ENCODE measurements at regions not wholly inside any gene's neighbourhood (a gene's known extent, or its start where the extent isn't known, plus 50 kb on each side); places are given as distances from the start of the nearest gene placed in this dataset.
A peak's percentile ranks its signal among the peaks of the same experiment; 100 is the strongest.

- DNase-seq (no peak), ATAC-seq (no peak), FAIRE-seq (no peak)
- Histone ChIP-seq H3K4me1 (no peaks in the 10 kb centered on the region), H3K36me3 (no peaks in the 10 kb centered on the region), H3K27me3 (no peaks in the 10 kb centered on the region), H3K9me3 (no peaks in the 10 kb centered on the region), H3K27ac (no peak overlapping the region), H3K4me3 (no peak overlapping the region)
- intact Hi-C loops (cut with DNase I) = no loop called here
- TF ChIP-seq CTCF (IDR thresholded peaks at IDR 0.05) = no peak
- WGBS, 2 donors = 84 to 87% methylated on average over 19 of the region's 19 CpGs
Observed at GRCh38 chr5:2253040-2253975, 370.6 kb upstream of the IRX4 start.

- H3K27ac ChIP-seq = no peak overlapping the region
- TF ChIP-seq CTCF (IDR thresholded peaks at IDR 0.05) = no peak
- WGBS, 2 donors = 68 to 76% methylated on average over 10 of the region's 10 CpGs
- intact Hi-C loops (cut with DNase I) = no loop called here
- no peak for DNase-seq
- H3K4me1 ChIP-seq = no peaks in the 10 kb centered on the region
- no peaks in the 10 kb centered on the region for H3K36me3 ChIP-seq
- ATAC-seq = peak in 1 of 4 donors; percentile 14
- H3K9me3 ChIP-seq = no peaks in the 10 kb centered on the region
- no peak for FAIRE-seq
- no peaks in the 10 kb centered on the region for H3K27me3 ChIP-seq
- H3K4me3 ChIP-seq = no peak overlapping the region
Observed at GRCh38 chr5:2251751-2252150, 369.0 kb upstream of the IRX4 start.

GRCh38 chr5:2251298-2251697, 368.6 kb upstream of the IRX4 start:
- no peak overlapping the region for H3K4me3 ChIP-seq
- FAIRE-seq = no peak
- no peaks in the 10 kb centered on the region for H3K36me3 ChIP-seq
- intact Hi-C loops (cut with DNase I) = no loop called here
- H3K4me1 ChIP-seq = no peaks in the 10 kb centered on the region
- 43 to 47% methylated on average over 7 of the region's 7 CpGs for WGBS, 2 donors
- no peak overlapping the region for H3K27ac ChIP-seq
- no peaks in the 10 kb centered on the region for H3K9me3 ChIP-seq
- ATAC-seq = peak in 3 of 4 donors; percentile 30 to 72 (median 70)
- H3K27me3 ChIP-seq = no peaks in the 10 kb centered on the region
- TF ChIP-seq CTCF (IDR thresholded peaks at IDR 0.05) = no peak
- peak in 1 of 6 donors; percentile 39 for DNase-seq

- no peaks in the 10 kb centered on the region for H3K27me3 ChIP-seq
- 81 to 84% methylated on average over 12 of the region's 12 CpGs for WGBS, 2 donors
- ATAC-seq = no peak
- H3K36me3 ChIP-seq = no peaks in the 10 kb centered on the region
- no peak for TF ChIP-seq CTCF (IDR thresholded peaks at IDR 0.05)
- no peak overlapping the region for H3K27ac ChIP-seq
- no peak for DNase-seq
- no peak overlapping the region for H3K4me3 ChIP-seq
- FAIRE-seq = no peak
- H3K4me1 ChIP-seq = no peaks in the 10 kb centered on the region
- intact Hi-C loops (cut with DNase I) = no loop called here
- H3K9me3 ChIP-seq = no peaks in the 10 kb centered on the region
Observed at GRCh38 chr5:2250365-2250950, 367.7 kb upstream of the IRX4 start.

- TF ChIP-seq CTCF (IDR thresholded peaks at IDR 0.05) = no peak
- no peak for FAIRE-seq
Observed at GRCh38 chr5:2249442-2249841, 366.7 kb upstream of the IRX4 start.

More at GRCh38 chr5:2249442-2249841, 366.7 kb upstream of the IRX4 start:
- no peak overlapping the region for H3K4me3 ChIP-seq
- H3K36me3 ChIP-seq = no peaks in the 10 kb centered on the region
- H3K4me1 ChIP-seq = no peaks in the 10 kb centered on the region
- WGBS, 2 donors = 79 to 90% methylated on average over 10 of the region's 10 CpGs
- no peaks in the 10 kb centered on the region for H3K9me3 ChIP-seq
- intact Hi-C loops (cut with DNase I) = no loop called here
- no peak overlapping the region for H3K27ac ChIP-seq
- H3K27me3 ChIP-seq = no peaks in the 10 kb centered on the region
- no peak for DNase-seq
- ATAC-seq = no peak
